ENCODE measurements at regions not wholly inside any gene's neighbourhood (a gene's known extent, or its start where the extent isn't known, plus 50 kb on each side); places are given as distances from the start of the nearest gene placed in this dataset.
"Not testable (repeated sequence)": the region's sequence is repeated elsewhere in the genome, so short reads cannot be mapped to it uniquely, and the experiment has no call there.

DNA sequence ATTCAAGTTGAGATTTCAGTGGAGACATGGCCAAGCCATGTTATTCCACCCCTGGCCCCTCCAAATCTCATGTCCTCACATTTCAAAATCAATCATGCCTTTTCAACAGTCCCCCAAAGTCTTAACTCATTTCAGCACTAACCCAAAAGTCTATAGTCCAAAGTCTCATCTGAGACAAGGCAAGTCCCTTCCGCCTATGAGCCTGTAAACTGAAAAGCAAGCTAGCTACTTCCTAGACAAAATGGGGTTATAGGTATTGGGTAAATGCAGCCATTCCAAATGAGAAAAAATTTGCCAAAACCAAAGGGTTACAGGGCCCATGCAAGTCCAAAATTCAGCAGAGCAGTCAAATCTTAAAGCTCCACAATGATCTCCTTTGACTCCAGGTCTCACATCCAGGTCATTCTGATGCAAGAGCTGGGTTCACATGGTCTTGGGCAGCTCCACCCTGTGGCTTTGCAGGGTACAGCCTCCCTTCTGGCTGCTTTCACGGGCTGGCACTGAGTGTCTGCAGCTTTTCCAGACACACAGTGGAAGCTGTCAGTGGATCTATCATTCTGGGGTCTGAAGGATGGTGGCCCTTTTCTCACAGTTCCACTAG is 95.7 kb downstream of the MTNR1B start:
- TF ChIP-seq, protein P1, sequence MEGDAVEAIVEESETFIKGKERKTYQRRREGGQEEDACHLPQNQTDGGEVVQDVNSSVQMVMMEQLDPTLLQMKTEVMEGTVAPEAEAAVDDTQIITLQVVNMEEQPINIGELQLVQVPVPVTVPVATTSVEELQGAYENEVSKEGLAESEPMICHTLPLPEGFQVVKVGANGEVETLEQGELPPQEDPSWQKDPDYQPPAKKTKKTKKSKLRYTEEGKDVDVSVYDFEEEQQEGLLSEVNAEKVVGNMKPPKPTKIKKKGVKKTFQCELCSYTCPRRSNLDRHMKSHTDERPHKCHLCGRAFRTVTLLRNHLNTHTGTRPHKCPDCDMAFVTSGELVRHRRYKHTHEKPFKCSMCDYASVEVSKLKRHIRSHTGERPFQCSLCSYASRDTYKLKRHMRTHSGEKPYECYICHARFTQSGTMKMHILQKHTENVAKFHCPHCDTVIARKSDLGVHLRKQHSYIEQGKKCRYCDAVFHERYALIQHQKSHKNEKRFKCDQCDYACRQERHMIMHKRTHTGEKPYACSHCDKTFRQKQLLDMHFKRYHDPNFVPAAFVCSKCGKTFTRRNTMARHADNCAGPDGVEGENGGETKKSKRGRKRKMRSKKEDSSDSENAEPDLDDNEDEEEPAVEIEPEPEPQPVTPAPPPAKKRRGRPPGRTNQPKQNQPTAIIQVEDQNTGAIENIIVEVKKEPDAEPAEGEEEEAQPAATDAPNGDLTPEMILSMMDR (IDR thresholded peaks at IDR 0.05; ENCODE audit: borderline replicate concordance, extremely low read depth, insufficient read depth), result peak; percentile 28
- H3K9ac ChIP-seq (ENCODE audit: low read length in 3 of 3); H3K27ac ChIP-seq (ENCODE audit: low read depth in 2 of 2, low read length in 2 of 2); H3K36me3 ChIP-seq (ENCODE audit: control insufficient read depth in 2 of 3, insufficient read depth in 3 of 3, low read length in 3 of 3); H3K9me3 ChIP-seq (ENCODE audit: control insufficient read depth in 2 of 3, insufficient read depth in 1 of 3, low read length in 3 of 3); H3K4me3 ChIP-seq (ENCODE audit: low read length in 3 of 3); DNase-seq; intact Hi-C loops (cut with DNase I); H3K4me1 ChIP-seq (ENCODE audit: control insufficient read depth in 2 of 3, insufficient read depth in 2 of 3, low read depth in 1 of 3, low read length in 3 of 3); FAIRE-seq; H3K27me3 ChIP-seq (ENCODE audit: control insufficient read depth, insufficient read depth, low read length): not testable (repeated sequence)

DNA sequence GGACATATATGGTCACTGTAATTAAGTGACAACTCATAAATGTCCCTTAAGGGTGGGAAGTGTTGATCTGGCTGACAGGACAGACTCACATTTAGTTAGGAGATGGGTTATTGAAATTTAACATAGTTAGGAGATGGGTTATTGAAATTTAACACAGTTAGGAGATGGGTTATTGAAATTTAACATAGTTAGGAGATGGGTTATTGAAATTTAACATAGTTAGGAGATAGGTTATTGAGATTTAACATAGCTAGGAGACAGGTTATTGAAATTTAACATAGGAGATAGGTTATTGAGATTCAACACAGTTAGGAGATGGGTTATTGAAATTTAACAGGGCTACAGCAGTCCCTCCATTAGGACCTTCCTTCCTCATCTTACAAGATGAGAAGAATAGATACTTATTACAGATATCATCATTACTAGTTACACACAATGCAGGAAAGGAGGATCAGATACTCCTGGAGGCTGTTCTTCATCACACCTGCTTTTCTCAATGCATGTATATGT is 98.5 kb downstream of the MTNR1B start:
- TF ChIP-seq, protein P1 (IDR thresholded peaks at IDR 0.05; ENCODE audit: borderline replicate concordance, extremely low read depth, insufficient read depth), result no peak
- Histone ChIP-seq H3K9me3 (ENCODE audit: control insufficient read depth in 2 of 3, insufficient read depth in 1 of 3, low read length in 3 of 3) (no peaks in the 10 kb centered on the region), H3K27me3 (ENCODE audit: control insufficient read depth, insufficient read depth, low read length) (no peaks in the 10 kb centered on the region), H3K27ac (ENCODE audit: low read depth in 2 of 2, low read length in 2 of 2) (no peak overlapping the region), H3K36me3 (ENCODE audit: control insufficient read depth in 2 of 3, insufficient read depth in 3 of 3, low read length in 3 of 3) (no peaks in the 10 kb centered on the region), H3K9ac (ENCODE audit: low read length in 3 of 3) (no peak overlapping the region), H3K4me1 (ENCODE audit: control insufficient read depth in 2 of 3, insufficient read depth in 2 of 3, low read depth in 1 of 3, low read length in 3 of 3) (no peaks in the 10 kb centered on the region), H3K4me3 (ENCODE audit: low read length in 3 of 3) (no peak overlapping the region)
- DNase-seq, result no peak
- intact Hi-C loops (cut with DNase I), result no loop called here
- no peak for FAIRE-seq

DNA sequence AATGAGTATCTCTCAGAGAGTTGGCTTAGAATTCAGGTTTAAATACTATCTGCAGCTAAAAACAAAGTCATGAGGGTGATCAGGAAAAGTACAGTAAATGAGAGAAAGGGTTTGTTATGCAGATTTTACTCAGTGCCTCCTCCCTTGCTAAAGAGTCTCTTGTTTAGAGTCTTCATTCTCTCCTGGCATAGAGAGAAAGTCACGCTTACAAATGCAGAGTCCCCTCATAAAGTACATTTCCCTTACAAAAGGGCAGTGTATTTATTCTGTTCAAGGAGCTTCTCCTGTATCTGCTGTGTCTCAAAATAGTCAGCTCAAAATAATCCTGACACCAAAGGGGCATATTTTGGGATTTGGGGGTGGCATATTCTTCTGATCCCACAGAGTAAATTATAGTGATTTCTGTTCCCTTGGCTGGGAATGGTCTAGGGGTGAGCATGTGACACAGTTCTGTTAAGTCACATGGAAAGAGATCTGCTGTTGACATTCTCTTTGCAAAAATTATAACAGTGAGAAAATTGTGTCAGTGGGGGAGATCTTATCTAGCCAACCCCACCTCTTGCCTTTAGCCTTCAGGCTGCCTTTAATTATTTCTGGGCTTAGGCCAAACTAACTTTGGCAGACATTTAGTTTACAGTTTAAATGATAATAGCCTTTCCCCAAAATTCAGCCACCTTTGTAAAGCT is 102.9 kb downstream of the MTNR1B start:
- H3K36me3 ChIP-seq (ENCODE audit: control insufficient read depth in 2 of 3, insufficient read depth in 3 of 3, low read length in 3 of 3), result no peaks in the 10 kb centered on the region
- no peak for FAIRE-seq
- TF ChIP-seq, protein P1 (IDR thresholded peaks at IDR 0.05; ENCODE audit: borderline replicate concordance, extremely low read depth, insufficient read depth), result no peak
- no peaks in the 10 kb centered on the region for H3K4me1 ChIP-seq (ENCODE audit: control insufficient read depth in 2 of 3, insufficient read depth in 2 of 3, low read depth in 1 of 3, low read length in 3 of 3)
- intact Hi-C loops (cut with DNase I), result no loop called here
- H3K27me3 ChIP-seq (ENCODE audit: control insufficient read depth, insufficient read depth, low read length), result no peaks in the 10 kb centered on the region
- no peak overlapping the region for H3K9ac ChIP-seq (ENCODE audit: low read length in 3 of 3)
- DNase-seq, result no peak
- no peak overlapping the region for H3K27ac ChIP-seq (ENCODE audit: low read depth in 2 of 2, low read length in 2 of 2)
- no peaks in the 10 kb centered on the region for H3K9me3 ChIP-seq (ENCODE audit: control insufficient read depth in 2 of 3, insufficient read depth in 1 of 3, low read length in 3 of 3)
- H3K4me3 ChIP-seq (ENCODE audit: low read length in 3 of 3), result no peak overlapping the region
